ENCODE measurements at regions not wholly inside any gene's neighbourhood (a gene's known extent, or its start where the extent isn't known, plus 50 kb on each side); places are given as distances from the start of the nearest gene placed in this dataset.
"Not testable (repeated sequence)": the region's sequence is repeated elsewhere in the genome, so short reads cannot be mapped to it uniquely, and the experiment has no call there.

DNA sequence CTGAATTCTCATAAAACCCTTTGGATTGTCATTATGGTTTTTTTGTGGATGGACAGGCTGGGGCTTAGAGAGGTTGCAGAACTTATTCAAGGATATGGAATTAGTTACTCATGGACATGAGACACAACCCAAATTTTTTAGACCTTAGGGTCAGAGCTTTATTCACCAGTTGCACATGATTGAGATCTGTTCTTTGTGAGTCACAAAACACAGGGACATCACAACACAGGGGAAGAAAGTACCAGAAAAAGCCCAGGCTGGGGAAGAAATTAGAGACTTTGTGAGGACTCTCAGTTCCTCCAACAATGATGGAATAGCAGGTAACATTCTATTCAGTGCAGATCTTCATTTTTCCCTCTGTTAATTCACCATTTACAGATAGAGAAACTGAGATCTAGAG is 602.4 kb upstream of the CPEB2 start:
- DNase-seq: no peak

GRCh38 chr4:14400307-14400706 is 602.0 kb upstream of the CPEB2 start:
- no peak for DNase-seq

- no peak for DNase-seq
These were observed 599.1 kb upstream of the CPEB2 start for GRCh38 chr4:14403132-14403531.

DNA sequence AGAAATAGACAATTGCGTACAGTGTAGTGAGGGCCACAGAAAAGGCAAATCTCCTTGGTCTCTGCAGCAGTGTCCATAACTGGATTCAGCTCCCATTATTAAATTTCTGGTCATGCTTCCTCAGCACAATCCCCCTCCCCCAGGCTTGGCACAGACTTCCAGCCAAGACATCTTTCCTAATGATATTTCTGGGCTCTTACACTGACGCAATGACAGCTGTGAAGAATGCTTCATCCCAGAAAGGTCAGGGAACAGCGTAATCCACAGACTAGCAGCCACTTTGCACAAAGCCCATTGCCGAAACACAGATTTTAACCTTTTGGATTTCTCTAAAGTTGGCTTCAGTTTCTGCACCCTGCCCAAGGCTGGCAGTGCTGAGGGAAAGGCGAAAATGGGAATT is 597.6 kb upstream of the CPEB2 start:
- no peak for DNase-seq

- DNase-seq: no peak
These were observed 591.8 kb upstream of the CPEB2 start for GRCh38 chr4:14410516-14410915.

- no peak for DNase-seq
These were observed 587.1 kb upstream of the CPEB2 start for GRCh38 chr4:14415146-14415545.

DNA sequence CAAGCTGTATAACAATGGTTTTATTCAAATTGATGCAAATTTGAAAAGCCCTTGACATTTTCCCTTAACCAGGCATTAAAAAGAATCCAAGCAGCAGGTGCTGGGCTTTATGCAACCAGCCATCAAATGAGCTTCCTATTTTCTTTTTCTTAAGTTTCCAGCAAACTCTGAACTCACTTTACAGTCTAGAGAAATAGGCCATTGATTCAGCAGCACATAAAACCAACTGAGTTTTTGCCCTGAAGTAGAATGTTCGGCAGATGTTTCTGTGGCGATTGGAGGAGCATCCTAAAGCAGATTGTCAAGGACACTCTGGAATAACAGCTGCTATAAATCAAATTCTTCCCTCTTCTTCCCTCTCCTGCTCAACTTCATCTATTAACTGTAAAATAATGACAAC is 582.8 kb upstream of the CPEB2 start:
- no peak for DNase-seq

- DNase-seq: not testable (repeated sequence)
These were observed 576.0 kb upstream of the CPEB2 start for GRCh38 chr4:14426297-14426696.

- DNase-seq: no peak
These were observed 574.2 kb upstream of the CPEB2 start for GRCh38 chr4:14428125-14428524.

- no peak for DNase-seq
These were observed 570.8 kb upstream of the CPEB2 start for GRCh38 chr4:14431155-14432134.

DNA sequence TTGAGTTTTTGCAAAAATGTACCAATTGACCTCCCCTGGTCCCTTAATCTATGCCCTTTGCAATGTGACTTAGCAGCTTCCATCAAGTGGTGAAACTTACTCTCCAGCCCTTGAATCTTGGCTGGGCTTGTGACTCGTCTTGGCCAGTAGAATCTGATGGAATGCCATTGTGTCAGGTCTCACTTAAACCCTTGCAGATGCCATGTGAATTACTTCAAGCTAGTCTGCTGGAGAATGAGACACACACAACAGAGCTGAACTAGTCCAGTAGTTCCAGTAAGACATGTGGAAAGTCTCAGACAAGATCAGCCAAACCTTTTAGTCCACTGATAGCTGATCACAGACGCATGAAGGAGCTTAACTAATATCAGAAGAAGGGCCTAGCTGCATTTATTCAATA is 567.8 kb upstream of the CPEB2 start:
- DNase-seq: no peak

DNA sequence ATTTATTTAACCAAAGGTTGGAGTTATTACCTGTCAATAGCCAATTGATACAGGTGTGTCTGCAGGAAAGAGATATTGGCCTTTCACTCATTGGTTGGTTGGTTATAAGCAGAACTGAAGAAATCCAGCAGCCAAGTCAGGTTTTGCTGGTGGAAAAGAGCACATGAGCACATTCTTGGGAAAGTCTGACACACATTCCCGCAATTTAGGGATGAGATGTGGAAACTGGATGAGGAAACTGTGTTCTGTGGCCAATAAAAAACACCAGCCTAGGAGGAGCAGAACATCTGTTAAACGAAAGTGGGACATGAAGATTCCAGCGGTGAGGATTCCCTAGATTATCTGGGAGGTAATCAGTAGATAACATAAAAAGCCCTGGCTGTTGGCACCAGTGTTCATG is 567.4 kb upstream of the CPEB2 start:
- DNase-seq: no peak

GRCh38 chr4:14441561-14441960 is 560.7 kb upstream of the CPEB2 start:
- DNase-seq: no peak

DNA sequence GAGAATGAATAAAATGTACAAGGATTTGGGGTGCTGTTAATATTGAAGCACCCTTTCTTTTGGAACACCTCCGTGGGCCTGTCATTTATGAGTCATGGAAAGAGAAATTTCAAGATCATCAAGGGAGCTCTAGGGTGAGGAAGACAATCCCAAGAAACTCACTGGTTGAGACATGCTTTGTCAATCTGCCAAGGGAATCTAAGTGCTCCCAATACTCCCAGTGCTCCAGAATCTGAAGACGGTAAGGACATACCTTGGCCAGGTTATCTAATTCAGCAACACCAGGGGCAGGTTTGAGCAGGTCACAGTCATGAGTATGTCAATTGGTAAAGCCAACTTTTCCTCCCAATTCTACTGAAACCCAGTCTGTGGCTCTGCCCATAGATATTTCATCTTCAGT is 556.4 kb upstream of the CPEB2 start:
- DNase-seq: no peak

DNA sequence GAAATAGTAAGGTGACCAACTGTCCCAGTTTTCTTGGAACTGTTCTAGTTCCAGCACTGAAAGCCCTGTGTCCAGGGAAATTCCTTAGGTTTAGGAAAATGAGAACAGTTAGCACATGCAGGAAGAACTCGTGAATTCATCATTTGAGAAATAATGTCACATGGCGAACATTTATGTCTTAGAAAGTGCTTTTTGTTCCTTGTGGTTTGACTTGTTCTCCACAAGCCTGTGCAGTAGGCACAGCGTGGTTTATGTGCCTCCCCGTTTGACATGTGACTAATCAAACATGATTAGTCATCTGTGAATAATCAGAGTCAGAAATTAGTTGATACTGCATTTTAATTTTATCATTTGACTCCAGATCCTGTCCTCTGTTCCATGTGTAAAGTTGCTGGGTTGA is 556.0 kb upstream of the CPEB2 start:
- no peak for DNase-seq

- no peak for DNase-seq
These were observed 555.4 kb upstream of the CPEB2 start for GRCh38 chr4:14446904-14447303.

GRCh38 chr4:14449308-14449707 is 553.0 kb upstream of the CPEB2 start:
- DNase-seq: no peak

DNA sequence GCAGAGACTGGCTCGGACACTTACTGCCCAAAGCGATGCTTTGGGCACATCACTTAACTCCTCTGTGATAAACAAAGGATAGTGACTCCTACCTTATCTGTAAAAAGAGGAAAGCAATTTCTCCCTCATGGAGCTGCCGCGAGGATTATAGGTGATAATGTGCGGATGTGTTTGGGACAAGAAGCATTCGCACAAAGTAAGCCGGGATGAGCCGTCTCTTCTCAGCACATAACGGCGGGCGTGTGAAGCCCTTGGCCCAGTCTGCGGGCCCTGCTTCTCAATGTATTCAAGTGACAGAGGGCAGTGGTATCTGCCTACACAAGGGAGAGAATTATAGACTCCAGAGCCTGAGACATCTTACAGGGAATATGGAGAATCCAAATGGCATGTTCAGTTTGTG is 550.3 kb upstream of the CPEB2 start:
- DNase-seq: no peak

- no peak for DNase-seq
These were observed 549.5 kb upstream of the CPEB2 start for GRCh38 chr4:14452764-14453163.

DNA sequence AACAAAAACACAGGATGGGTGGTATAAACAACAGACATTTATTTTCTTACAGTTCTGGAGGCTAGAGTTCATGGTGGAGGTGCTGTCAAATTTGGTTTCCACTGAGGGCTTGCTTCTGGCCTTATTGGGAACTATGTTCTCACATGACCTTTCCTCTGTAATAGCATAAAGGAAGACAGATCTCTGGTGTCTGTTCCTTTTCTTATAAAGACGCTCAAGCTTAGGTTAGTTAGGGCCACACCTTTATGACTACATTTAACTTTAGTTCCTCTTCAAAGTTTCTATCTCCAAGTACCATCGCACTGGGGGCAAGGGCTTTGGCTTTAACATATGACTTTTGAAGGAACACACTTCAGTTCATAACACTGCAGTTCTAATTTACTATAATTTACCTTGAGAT is 543.8 kb upstream of the CPEB2 start:
- DNase-seq: no peak

DNA sequence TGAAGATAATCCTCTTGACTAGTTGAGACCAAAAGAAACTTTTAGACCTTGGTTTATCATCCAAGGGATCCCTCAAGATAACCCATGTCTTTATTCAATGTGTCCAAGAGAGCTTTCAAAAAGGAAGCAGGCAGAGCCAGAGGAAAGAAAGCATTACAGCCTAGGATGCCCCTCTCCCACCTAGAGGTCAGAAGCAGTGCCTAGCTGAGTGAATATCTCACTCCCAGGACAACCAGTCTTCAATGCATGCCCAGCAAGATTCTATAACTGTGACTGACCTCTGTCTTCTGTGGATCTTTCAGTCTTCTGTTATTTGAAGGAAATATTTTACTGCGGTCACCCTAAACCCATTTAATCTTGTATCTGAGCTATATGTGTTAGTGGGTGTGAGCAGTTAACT is 537.2 kb upstream of the CPEB2 start:
- DNase-seq: no peak

GRCh38 chr4:14465507-14465906 is 536.8 kb upstream of the CPEB2 start:
- DNase-seq: no peak

DNA sequence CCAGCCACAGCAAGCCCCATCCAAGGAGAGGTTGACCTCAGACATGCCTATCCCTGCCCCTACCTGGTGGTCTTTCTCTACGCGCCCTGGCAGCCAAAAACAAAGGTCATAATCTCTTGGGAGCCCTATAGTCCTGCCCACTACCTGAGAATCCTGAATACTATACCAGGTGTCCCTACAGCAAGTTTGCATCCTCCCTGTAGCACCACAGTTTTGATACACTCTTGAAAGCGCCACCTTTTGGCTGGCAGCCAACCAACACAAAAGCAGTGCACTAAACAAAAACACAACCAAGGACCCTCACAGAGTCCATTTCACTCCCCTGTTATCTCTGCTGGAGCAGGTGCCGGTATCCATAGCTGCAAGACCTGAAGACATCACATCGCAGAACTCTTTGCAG is 523.8 kb upstream of the CPEB2 start:
- DNase-seq: no peak

GRCh38 chr4:14496408-14496807 is 505.9 kb upstream of the CPEB2 start:
- no peak for DNase-seq

- DNase-seq: no peak
These were observed 505.3 kb upstream of the CPEB2 start for GRCh38 chr4:14496969-14497368.
